ENCODE measurements at regions not wholly inside any gene's neighbourhood (a gene's known extent, or its start where the extent isn't known, plus 50 kb on each side); places are given as distances from the start of the nearest gene placed in this dataset.

DNA sequence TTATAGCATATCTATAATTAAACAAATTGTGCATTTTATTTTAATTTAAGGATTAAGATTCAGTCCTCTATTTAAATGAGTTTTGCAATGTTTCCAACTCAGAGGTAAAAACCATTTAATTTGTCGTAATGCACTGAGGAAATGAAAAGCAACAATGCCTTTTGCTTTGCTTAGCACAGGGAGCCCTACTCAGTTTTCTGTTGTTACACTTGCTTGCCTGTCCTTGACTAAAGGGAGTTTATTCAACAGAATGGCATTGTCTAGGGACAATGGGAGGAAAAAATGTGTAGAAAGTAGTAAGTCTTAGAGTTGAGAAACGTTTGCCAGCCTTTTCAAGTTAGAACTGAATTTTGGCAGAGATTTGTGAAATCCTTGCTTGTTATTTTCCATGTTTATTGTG, 734.2 kb upstream of the ANO3 start:
- H3K4me3 ChIP-seq = no peak overlapping the region
- H3K9me3 ChIP-seq = no peaks in the 10 kb centered on the region
- no peaks in the 10 kb centered on the region for H3K27me3 ChIP-seq
- no peaks in the 10 kb centered on the region for H3K36me3 ChIP-seq
- TF ChIP-seq, protein P1, sequence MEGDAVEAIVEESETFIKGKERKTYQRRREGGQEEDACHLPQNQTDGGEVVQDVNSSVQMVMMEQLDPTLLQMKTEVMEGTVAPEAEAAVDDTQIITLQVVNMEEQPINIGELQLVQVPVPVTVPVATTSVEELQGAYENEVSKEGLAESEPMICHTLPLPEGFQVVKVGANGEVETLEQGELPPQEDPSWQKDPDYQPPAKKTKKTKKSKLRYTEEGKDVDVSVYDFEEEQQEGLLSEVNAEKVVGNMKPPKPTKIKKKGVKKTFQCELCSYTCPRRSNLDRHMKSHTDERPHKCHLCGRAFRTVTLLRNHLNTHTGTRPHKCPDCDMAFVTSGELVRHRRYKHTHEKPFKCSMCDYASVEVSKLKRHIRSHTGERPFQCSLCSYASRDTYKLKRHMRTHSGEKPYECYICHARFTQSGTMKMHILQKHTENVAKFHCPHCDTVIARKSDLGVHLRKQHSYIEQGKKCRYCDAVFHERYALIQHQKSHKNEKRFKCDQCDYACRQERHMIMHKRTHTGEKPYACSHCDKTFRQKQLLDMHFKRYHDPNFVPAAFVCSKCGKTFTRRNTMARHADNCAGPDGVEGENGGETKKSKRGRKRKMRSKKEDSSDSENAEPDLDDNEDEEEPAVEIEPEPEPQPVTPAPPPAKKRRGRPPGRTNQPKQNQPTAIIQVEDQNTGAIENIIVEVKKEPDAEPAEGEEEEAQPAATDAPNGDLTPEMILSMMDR (IDR thresholded peaks at IDR 0.05) = no peak
- TF ChIP-seq EP300 (IDR thresholded peaks at IDR 0.05) (no peak), POLR2A (IDR thresholded peaks at IDR 0.05) (no peak), POLR2AphosphoS5 (IDR thresholded peaks at IDR 0.05) (no peak)
- DNase-seq = no peak
- intact Hi-C loops (cut with DNase I) = no loop called here
- WGBS, 2 donors = 40 to 47% methylated on average over 2 of the region's 2 CpGs
- no peaks in the 10 kb centered on the region for H3K4me1 ChIP-seq
- no peak overlapping the region for H3K27ac ChIP-seq

DNA sequence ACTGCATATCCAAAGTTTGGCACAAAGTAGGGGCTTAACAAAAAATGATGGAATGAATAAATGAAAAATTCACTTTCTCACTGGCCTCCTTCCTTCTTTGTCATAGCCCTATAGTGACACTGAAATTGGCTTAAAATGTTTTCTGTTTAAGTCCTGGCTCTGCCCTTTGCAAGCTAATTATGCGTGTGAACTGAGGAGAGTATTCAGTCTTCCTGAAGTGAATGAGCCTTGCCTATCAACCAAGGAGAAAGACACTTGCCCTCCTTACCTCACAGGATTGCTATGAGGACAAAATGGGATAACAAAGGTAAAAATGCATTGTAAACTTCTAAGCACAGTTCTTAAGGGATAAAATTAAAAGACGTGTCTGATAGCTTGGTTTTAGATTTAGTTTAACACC, 729.8 kb upstream of the ANO3 start:
- H3K27me3 ChIP-seq = no peaks in the 10 kb centered on the region
- peaks cover 0 to 3% (median 0%) of the 10 kb centered on the region in 4 donors for H3K9me3 ChIP-seq
- DNase-seq = no peak
- no peak overlapping the region for H3K27ac ChIP-seq
- no peaks in the 10 kb centered on the region for H3K36me3 ChIP-seq
- H3K4me1 ChIP-seq = no peaks in the 10 kb centered on the region
- TF ChIP-seq, protein P1 (IDR thresholded peaks at IDR 0.05) = no peak
- no peak for TF ChIP-seq POLR2AphosphoS5 (IDR thresholded peaks at IDR 0.05)
- no peak for TF ChIP-seq POLR2A (IDR thresholded peaks at IDR 0.05)
- no peak for TF ChIP-seq EP300 (IDR thresholded peaks at IDR 0.05)
- WGBS, 2 donors = 71 to 83% methylated on average over 2 of the region's 2 CpGs
- intact Hi-C loops (cut with DNase I) = no loop called here
- no peak overlapping the region for H3K4me3 ChIP-seq

DNA sequence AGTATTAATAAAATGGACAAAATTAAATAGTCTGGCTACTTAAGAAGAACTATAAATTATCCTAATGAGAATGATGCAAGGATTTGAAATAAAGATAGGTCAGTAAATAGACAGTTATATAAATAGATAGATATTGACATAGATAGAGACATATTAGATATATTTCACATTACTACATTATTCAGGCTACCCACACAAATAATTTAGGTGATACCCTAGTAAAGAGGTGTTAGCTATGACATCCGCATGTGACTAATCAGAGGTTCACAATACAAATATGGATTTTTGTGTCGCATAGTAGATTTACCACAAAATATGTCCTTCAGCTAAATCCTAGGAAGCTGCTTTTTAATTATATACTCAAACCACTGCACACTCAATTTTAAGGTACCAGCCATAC, 729.0 kb upstream of the ANO3 start:
- TF ChIP-seq POLR2A (IDR thresholded peaks at IDR 0.05) (no peak), EP300 (IDR thresholded peaks at IDR 0.05) (no peak), POLR2AphosphoS5 (IDR thresholded peaks at IDR 0.05) (no peak)
- TF ChIP-seq, protein P1 (IDR thresholded peaks at IDR 0.05) = no peak
- Histone ChIP-seq H3K36me3 (no peaks in the 10 kb centered on the region), H3K4me1 (no peaks in the 10 kb centered on the region), H3K4me3 (no peak overlapping the region), H3K9me3 (peaks cover 0 to 3% (median 0%) of the 10 kb centered on the region in 4 donors), H3K27ac (no peak overlapping the region), H3K27me3 (no peaks in the 10 kb centered on the region)
- DNase-seq = no peak
- intact Hi-C loops (cut with DNase I) = no loop called here
- WGBS, 2 donors = 96 to 99% methylated on average over 2 of the region's 2 CpGs

DNA sequence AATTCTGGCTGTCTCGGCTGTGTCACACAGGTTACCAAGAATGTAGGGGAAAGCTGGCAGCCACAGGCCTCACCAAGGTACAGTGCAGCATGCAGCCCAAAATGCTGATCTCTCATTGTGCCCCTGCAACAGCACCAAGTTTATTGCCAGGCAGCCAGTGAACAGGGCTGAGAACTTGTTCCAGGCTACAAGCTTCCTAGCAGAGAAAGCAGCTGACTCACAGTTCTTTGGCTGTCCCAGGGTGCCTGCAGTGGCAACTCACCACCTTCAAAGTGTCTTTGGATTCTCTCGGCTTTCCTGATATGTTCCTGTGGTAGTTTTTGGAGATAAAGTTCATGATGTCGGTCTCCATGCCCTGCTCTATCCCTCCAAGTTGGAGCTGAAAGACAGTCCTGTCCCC, 719.1 kb upstream of the ANO3 start:
- H3K9me3 ChIP-seq = no peaks in the 10 kb centered on the region
- DNase-seq = no peak
- TF ChIP-seq EP300 (IDR thresholded peaks at IDR 0.05) (no peak), POLR2A (IDR thresholded peaks at IDR 0.05) (no peak), POLR2AphosphoS5 (IDR thresholded peaks at IDR 0.05) (no peak)
- TF ChIP-seq, protein P1 (IDR thresholded peaks at IDR 0.05) = no peak
- intact Hi-C loops (cut with DNase I) = no loop called here
- H3K4me3 ChIP-seq = no peak overlapping the region
- no peak overlapping the region for H3K27ac ChIP-seq
- H3K4me1 ChIP-seq = no peaks in the 10 kb centered on the region
- H3K36me3 ChIP-seq = no peaks in the 10 kb centered on the region
- 46 to 86% methylated on average over 3 of the region's 3 CpGs for whole genome bisulfite sequencing, 2 donors
- no peaks in the 10 kb centered on the region for H3K27me3 ChIP-seq

DNA sequence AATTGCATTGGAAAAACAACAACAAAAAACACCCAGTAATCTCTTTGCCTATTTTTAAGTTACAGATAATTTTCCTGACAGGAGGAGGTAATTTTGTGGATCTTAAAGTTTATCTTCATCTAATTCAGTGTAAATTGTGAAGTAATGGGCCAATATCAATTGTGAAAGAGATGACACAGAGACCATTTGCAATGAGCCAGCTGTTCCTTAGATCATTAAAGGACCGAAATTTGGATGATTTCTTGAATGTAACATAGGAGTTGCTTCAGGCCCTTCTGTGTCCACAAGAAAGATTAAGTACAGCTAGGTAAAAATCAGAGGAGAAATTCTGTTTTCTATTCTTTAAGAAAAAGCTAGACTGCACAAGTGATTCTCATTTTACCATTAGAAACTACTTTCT, 718.5 kb upstream of the ANO3 start:
- H3K4me1 ChIP-seq = no peaks in the 10 kb centered on the region
- TF ChIP-seq POLR2AphosphoS5 (IDR thresholded peaks at IDR 0.05) = peak in 1 of 4 donors; percentile 17
- no peak for TF ChIP-seq EP300 (IDR thresholded peaks at IDR 0.05)
- DNase-seq = no peak
- no peak overlapping the region for H3K4me3 ChIP-seq
- intact Hi-C loops (cut with DNase I) = no loop called here
- no peaks in the 10 kb centered on the region for H3K9me3 ChIP-seq
- no peak overlapping the region for H3K27ac ChIP-seq
- no peaks in the 10 kb centered on the region for H3K36me3 ChIP-seq
- 46 to 68% methylated on average over 1 of the region's 1 CpG for WGBS, 2 donors
- no peaks in the 10 kb centered on the region for H3K27me3 ChIP-seq
